WTC11 (cell line): ENCODE measurements at regions not wholly inside any gene's neighbourhood (a gene's known extent, or its start where the extent isn't known, plus 50 kb on each side); places are given as distances from the start of the nearest gene placed in this dataset.

Experiments used
- ATAC-seq: fragments of 200-7000 bp; cut with Tn5 transposase; 2 replicates; pipeline ENCODE4 v1.10.0; 2021; ENCODE audit warnings: mild to moderate bottlenecking, moderate library complexity
- CTCF ChIA-PET: fragments of 300-600 bp; sonication (Branson Sonifier 250); formaldehyde crosslinking; loops from one replicate; lab custom pipeline; 2021; ENCODE audit warnings: antibody characterized with exemption; lab: Charles Lee
- POLR2A ChIA-PET: fragments of 350-600 bp; sonication (Branson Sonifier 250); formaldehyde crosslinking; loops from one replicate; lab custom pipeline; 2021; ENCODE audit warnings: antibody characterized with exemption; lab: Charles Lee
- DNase-seq: peaks from one replicate; pipeline ENCODE4 v3.0.0; 2021; ENCODE audit warnings: low spot score
- H3K27ac Mint-ChIP-seq: 2 replicates; pipeline ENCODE4 v1.8.0; 2021; ENCODE audit warnings: mixed read lengths
- H3K27me3 Mint-ChIP-seq: 2 replicates; pipeline ENCODE4 v1.8.0; 2021; ENCODE audit warnings: low read depth, mild to moderate bottlenecking, moderate library complexity, mixed read lengths
- H3K36me3 Mint-ChIP-seq: 2 replicates; pipeline ENCODE4 v1.8.0; 2021; ENCODE audit warnings: mixed read lengths
- H3K4me1 Mint-ChIP-seq: 2 replicates; pipeline ENCODE4 v1.8.0; 2022; ENCODE audit warnings: mixed read lengths
- H3K4me3 Mint-ChIP-seq: 2 replicates; pipeline ENCODE4 v1.8.0; 2021; ENCODE audit warnings: mild to moderate bottlenecking, moderate library complexity, mixed read lengths
- H3K9me3 Mint-ChIP-seq: 2 replicates; pipeline ENCODE4 v1.8.0; 2021; ENCODE audit warnings: mixed read lengths
- CTCF ChIP-seq: fragments of 200-600 bp; IDR thresholded peaks from 2 replicates; pipeline ENCODE4 v1.8.0; 2022; ENCODE audit warnings: antibody characterized with exemption
- EMX1 ChIP-seq: fragments of 250-450 bp; sonication (Bioruptor Pico); IDR thresholded peaks from 2 replicates; pipeline ENCODE4 v1.8.0; 2021; ENCODE audit warnings: mild to moderate bottlenecking
- GTF2I ChIP-seq: fragments of 250-450 bp; sonication (Bioruptor Pico); conservative IDR thresholded peaks from 2 replicates; pipeline ENCODE4 v1.4.0; 2021; ENCODE audit warnings: mild to moderate bottlenecking
- JUN ChIP-seq: sonication (generic); formaldehyde crosslinking; IDR thresholded peaks from 2 replicates; pipeline ENCODE4 v1.8.0; 2023; ENCODE audit warnings: mild to moderate bottlenecking, missing genetic modification reagents
- MAX ChIP-seq: sonication (generic); formaldehyde crosslinking; IDR thresholded peaks from 2 replicates; pipeline ENCODE4 v1.8.0; 2022; ENCODE audit warnings: mild to moderate bottlenecking, missing genetic modification reagents
- NFATC4 ChIP-seq: fragments of 250-450 bp; sonication (Bioruptor Pico); IDR thresholded peaks from 2 replicates; pipeline ENCODE4 v1.9.0; 2021; ENCODE audit warnings: mild to moderate bottlenecking
- NFE2L1 ChIP-seq: sonication (generic); formaldehyde crosslinking; IDR thresholded peaks from 2 replicates; pipeline ENCODE4 v1.8.1; 2023; ENCODE audit warnings: missing genetic modification reagents
- NR3C1 ChIP-seq: sonication (generic); formaldehyde crosslinking; conservative IDR thresholded peaks from 2 replicates; pipeline ENCODE4 v1.8.1; 2023; ENCODE audit warnings: low read depth, mild to moderate bottlenecking, missing genetic modification reagents
- PRDM15 ChIP-seq: sonication (generic); formaldehyde crosslinking; IDR thresholded peaks from 2 replicates; pipeline ENCODE4 v1.8.0; 2022; ENCODE audit warnings: missing genetic modification reagents
- PRRX2 ChIP-seq: fragments of 250-450 bp; sonication (Bioruptor Pico); IDR thresholded peaks from 2 replicates; pipeline ENCODE4 v1.8.0; 2021; ENCODE audit warnings: mild to moderate bottlenecking
- SMAD4 ChIP-seq: sonication (generic); formaldehyde crosslinking; IDR thresholded peaks from 2 replicates; pipeline ENCODE4 v1.8.0; 2022; ENCODE audit warnings: mild to moderate bottlenecking, missing genetic modification reagents
- TCF7 ChIP-seq: sonication (generic); formaldehyde crosslinking; IDR thresholded peaks from 2 replicates; pipeline ENCODE4 v1.8.0; 2022; ENCODE audit warnings: mild to moderate bottlenecking, low read depth, missing genetic modification reagents, moderate library complexity
- TEAD1 ChIP-seq: sonication (generic); formaldehyde crosslinking; IDR thresholded peaks from 2 replicates; pipeline ENCODE4 v1.8.0; 2022; ENCODE audit warnings: mild to moderate bottlenecking, missing genetic modification reagents
- ZBTB21 ChIP-seq: sonication (generic); formaldehyde crosslinking; IDR thresholded peaks from 2 replicates; pipeline ENCODE4 v1.8.1; 2023; ENCODE audit warnings: mild to moderate bottlenecking, missing genetic modification reagents, borderline replicate concordance
- ZNF121 ChIP-seq: sonication (generic); formaldehyde crosslinking; IDR thresholded peaks from 2 replicates; pipeline ENCODE4 v1.8.0; 2023; ENCODE audit warnings: missing genetic modification reagents
- ZNF138 ChIP-seq: sonication (generic); formaldehyde crosslinking; conservative IDR thresholded peaks from 2 replicates; pipeline ENCODE4 v1.8.1; 2022; ENCODE audit warnings: mild to moderate bottlenecking, moderate library complexity, missing genetic modification reagents
- ZNF263 ChIP-seq: sonication (generic); formaldehyde crosslinking; IDR thresholded peaks from 2 replicates; pipeline ENCODE4 v1.8.1; 2022; ENCODE audit warnings: low read depth, mild to moderate bottlenecking, moderate library complexity, missing genetic modification reagents
- TF ChIP-seq, protein P1 (sequence below): fragments of 250-450 bp; sonication (Bioruptor Pico); IDR thresholded peaks from 2 replicates; pipeline ENCODE4 v1.9.0; 2021; ENCODE audit warnings: mild to moderate bottlenecking
- TF ChIP-seq, protein P2 (sequence below): sonication (generic); formaldehyde crosslinking; IDR thresholded peaks from 2 replicates; pipeline ENCODE4 v1.8.1; 2023; ENCODE audit warnings: mild to moderate bottlenecking, missing genetic modification reagents, moderate library complexity

DNA sequence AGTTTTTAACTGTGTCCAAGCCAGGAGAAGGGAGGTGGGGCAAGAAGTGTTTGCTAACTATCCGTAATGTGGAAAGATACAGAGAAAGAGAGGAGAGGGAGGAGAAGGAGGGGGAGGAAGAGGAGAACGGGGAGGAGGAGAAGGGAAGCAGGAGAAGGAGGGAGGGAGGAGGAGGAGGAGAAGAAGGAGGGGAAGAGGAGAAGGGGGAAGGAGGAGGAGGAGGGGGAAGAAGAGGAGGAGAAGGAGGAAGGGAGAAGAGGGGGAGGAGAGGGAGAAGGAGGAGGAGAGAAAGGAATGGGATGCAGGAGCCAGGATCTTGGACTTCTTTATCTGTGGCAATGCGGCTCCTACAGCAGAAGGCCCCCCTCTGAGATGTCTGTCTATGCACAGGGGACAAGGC, 510.3 kb upstream of the CCDC196 start (continued):
- no peak for TF ChIP-seq CTCF
- TF ChIP-seq GTF2I (CRISPR knock-in tag), result no peak
- no peak for TF ChIP-seq TEAD1 (CRISPR knock-in tag)
- TF ChIP-seq, all 79 proteins: peak for 0

DNA sequence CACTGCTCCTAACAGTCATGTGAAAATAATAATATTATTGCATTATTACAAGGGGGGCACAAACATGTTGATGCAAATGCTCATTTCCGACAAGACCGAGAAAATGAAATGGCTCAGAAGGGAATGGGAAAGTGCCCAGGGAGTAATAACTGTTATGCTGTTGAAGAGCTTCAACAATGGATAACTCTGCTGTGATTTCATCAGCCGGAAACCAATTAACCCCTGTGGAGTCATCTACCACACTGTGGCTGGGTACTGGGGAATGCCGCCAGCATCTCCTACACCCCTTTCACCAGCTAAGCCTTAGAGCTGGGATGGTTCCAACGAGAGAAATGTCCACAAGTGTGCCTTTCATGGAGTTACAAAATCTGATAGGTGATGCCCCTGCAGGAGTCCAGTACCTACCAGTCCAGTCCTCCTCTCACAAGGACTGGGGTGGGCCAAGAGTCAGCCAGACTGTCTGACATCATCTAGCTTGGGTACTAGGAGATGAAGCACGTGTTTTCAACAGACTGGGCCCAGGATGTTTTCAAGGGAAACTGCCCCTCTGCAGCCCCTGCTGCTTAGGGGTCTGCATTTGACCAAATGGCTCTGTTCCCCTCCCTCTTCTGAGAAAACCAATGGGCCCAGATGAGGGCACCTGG, 509.3 kb upstream of the CCDC196 start:
- H3K4me1 Mint-ChIP-seq, result peaks cover 20% of the 10 kb centered on the region
- H3K36me3 Mint-ChIP-seq, result peaks cover 25% of the 10 kb centered on the region
- no peak overlapping the region for H3K27ac Mint-ChIP-seq
- POLR2A ChIA-PET, result no interaction called here
- no peak overlapping the region for H3K4me3 Mint-ChIP-seq
- CTCF ChIA-PET, result interaction anchor here (1.0 to 1.4 kb wide), 2 partner anchors 17 to 338 kb away, joined by 3 to 4 read pairs; no protein-coding TSS in a partner anchor
- TF ChIP-seq ZBTB21 (CRISPR knock-in tag) (no peak), NFE2L1 (CRISPR knock-in tag) (no peak), NR3C1 (no peak), PRRX2 (no peak), CTCF (no peak), ZNF138 (no peak), TCF7 (CRISPR knock-in tag) (no peak)
- TF ChIP-seq, protein P1, sequence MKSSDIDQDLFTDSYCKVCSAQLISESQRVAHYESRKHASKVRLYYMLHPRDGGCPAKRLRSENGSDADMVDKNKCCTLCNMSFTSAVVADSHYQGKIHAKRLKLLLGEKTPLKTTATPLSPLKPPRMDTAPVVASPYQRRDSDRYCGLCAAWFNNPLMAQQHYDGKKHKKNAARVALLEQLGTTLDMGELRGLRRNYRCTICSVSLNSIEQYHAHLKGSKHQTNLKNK, result no peak
- DNase-seq, result no peak
- no peak for ATAC-seq
- peaks cover 31% of the 10 kb centered on the region for H3K9me3 Mint-ChIP-seq
- peaks cover 7% of the 10 kb centered on the region; the same call in 1 of the 2 replicates for H3K27me3 Mint-ChIP-seq

GRCh38 chr14:65981192-65981843, 504.9 kb upstream of the CCDC196 start:
- POLR2A ChIA-PET, result no interaction called here
- DNase-seq (no peak), ATAC-seq (no peak)
- H3K4me3 Mint-ChIP-seq, result no peak overlapping the region
- H3K4me1 Mint-ChIP-seq, result 0 out of 2 replicates have a peak, but pooled peaks cover 4% of the 10 kb centered on the region
- H3K27ac Mint-ChIP-seq, result no peak overlapping the region
- CTCF ChIA-PET, result no interaction called here
- TF ChIP-seq MAX (CRISPR knock-in tag), result no peak
- TF ChIP-seq JUN (CRISPR knock-in tag), result no peak
- no peak for TF ChIP-seq PRDM15 (CRISPR knock-in tag)
- TF ChIP-seq ZNF263 (CRISPR knock-in tag), result no peak
- no peak for TF ChIP-seq EMX1 (CRISPR knock-in tag)
- TF ChIP-seq, protein P2, sequence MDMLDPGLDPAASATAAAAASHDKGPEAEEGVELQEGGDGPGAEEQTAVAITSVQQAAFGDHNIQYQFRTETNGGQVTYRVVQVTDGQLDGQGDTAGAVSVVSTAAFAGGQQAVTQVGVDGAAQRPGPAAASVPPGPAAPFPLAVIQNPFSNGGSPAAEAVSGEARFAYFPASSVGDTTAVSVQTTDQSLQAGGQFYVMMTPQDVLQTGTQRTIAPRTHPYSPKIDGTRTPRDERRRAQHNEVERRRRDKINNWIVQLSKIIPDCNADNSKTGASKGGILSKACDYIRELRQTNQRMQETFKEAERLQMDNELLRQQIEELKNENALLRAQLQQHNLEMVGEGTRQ (CRISPR knock-in tag), result no peak
- no peak for TF ChIP-seq NFATC4
- no peak for TF ChIP-seq TCF7 (CRISPR knock-in tag)
- no peak for TF ChIP-seq SMAD4 (CRISPR knock-in tag)
- TF ChIP-seq ZNF121, result no peak
- peaks cover 42% of the 10 kb centered on the region for H3K9me3 Mint-ChIP-seq
- peaks cover 7% of the 10 kb centered on the region; the same call in 1 of the 2 replicates for H3K27me3 Mint-ChIP-seq
- peaks cover 25% of the 10 kb centered on the region for H3K36me3 Mint-ChIP-seq
